ENCODE measurements at regions not wholly inside any gene's neighbourhood (a gene's known extent, or its start where the extent isn't known, plus 50 kb on each side); places are given as distances from the start of the nearest gene placed in this dataset.

GRCh38 chr2:10985901-10986535 is 74.3 kb downstream of the KCNF1 start:
- no peak for DNase-seq

DNA sequence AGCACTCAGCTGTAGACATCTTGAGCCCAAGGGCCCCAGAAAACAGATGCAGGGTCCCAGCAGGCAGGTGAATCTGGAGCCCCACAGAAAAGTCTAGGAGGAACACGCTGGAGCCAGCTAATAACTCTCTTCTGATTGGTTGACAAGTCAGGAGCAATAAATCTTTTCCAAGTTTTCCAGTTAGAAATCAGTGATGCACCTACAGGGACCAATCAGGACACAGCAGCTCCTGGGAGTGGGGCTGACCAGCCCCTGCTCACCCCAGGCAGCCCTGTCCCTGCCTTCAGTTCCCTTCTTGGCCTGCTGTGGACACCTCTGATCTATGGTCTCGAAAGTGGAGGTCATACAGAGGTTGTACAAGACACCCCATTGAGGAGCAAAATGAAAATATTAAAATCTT is 75.7 kb downstream of the KCNF1 start:
- no peak for DNase-seq

- DNase-seq, result no peak
Observed at GRCh38 chr2:10987861-10988260, 76.1 kb downstream of the KCNF1 start.

DNA sequence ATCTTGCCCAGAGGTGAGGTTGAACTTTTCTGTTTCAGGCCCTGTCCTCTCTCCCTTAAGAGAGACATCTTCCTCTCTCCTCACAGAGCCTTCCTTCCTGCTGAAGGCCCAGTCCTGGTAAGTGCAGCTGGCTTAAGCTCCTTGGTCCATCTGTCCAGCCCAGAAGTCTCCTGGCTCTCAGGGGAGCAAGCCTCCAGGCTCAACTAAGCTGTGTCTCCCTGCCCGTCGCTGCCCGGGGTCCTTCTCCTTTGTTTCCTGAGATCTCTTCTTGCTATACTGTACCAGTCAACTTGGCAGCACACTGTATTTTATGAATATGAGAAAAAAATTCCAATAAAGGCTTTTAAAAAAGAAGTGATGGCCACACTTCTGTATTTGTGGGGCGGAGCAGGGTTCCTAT is 77.4 kb downstream of the KCNF1 start:
- no peak for DNase-seq

GRCh38 chr2:10989782-10990181 is 78.0 kb downstream of the KCNF1 start:
- no peak for DNase-seq

DNA sequence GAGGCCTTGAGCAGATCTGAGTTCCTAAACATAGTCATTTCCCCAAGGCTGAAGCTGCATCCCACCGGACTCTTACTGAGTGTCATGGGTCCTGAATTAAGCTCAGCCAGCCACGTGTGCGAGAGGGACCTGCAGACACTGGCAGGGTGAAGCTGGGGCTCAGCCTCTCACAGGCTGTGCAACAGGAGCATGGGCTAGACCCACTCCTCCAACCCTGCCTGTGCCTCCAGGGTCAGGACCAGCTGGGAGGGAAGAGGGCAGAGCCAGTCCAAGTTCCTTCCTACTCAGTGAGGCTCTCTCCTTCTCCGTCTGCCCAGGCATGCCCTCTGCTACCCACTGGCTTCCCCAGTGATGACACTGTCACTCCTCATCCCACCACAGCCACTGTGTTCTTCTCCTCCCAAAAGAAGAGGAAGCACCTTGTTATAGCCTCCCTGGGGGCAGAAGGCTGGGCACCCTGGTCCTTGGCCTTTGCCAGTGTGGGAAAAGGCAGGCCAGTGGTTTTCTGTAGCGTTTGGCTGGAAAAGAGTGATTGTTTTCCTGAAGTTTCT is 78.9 kb downstream of the KCNF1 start:
- no peak for DNase-seq

GRCh38 chr2:10992023-10992791 is 80.5 kb downstream of the KCNF1 start:
- DNase-seq, result no peak

GRCh38 chr2:10993001-10993481 is 81.3 kb downstream of the KCNF1 start:
- peak in 1 of 3 experiments; percentile 26 for DNase-seq

GRCh38 chr2:10995366-10995970 is 83.7 kb downstream of the KCNF1 start:
- no peak for DNase-seq

GRCh38 chr2:11004199-11004598 is 92.5 kb downstream of the KCNF1 start:
- peak in 1 of 3 experiments; percentile 33 for DNase-seq

DNA sequence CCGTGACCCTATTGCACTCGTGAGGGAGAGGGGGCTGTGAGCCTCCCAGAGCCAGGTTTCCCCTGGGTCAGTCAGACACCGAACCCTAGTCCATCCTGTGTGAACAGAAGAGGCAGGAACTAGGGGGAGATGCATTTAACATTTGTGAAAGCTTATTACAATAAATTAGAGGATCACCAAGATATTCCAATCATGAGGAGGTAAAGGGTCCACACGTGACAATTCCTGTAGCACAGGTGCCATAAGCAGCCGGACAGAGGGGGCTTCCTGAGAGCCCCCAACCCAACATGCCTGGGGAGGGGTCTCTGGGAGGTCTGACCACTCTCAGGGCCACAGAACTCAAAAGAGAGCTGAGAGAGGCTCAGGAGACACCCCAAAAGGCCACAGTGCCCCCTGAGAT is 93.3 kb downstream of the KCNF1 start:
- DNase-seq, result no peak

GRCh38 chr2:11006191-11006590 is 94.5 kb downstream of the KCNF1 start:
- no peak for DNase-seq

DNA sequence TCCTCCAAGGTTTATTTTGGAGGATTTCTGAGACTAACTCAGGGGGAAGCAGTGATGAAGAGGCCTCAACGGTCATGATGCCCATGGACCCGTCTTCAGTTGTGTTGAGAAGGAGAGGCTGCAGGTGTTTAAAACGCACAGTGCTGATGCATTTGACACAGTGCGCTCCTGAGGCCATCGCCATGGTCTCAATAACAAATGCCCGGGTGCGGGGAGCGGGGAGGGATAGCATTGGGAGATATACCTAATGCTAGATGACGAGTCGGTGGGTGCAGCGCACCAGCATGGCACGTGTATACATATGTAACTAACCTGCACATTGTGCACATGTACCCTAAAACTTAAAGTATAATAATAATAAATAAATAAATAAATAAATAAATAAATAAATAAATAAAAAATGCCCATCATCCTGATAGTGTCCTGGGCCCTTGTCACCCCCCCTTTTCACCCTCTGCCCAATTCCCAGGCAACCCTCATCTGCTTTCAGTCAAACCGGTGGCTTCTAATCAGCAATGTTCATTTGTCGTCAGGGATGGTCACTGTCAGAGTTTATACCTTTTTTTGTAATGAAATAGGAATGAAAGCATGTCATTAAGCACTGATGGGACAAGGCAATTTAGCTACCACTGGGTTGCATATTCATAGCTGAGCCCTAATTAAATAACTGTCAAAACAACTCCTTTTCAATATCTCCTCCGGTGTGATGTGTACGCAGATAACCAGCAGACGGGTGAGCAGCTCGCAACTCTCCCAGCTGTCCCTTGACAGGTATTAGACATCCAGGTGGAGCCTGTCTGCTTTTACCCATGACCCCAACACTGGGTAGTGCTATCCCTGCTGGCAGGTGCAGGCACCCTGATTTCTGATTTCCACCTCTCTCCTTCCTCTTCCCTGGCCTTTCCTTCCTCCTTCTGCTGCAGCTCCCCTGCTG is 95.9 kb downstream of the KCNF1 start:
- DNase-seq, result peak in 2 of 3 experiments; percentile 21 to 60

DNA sequence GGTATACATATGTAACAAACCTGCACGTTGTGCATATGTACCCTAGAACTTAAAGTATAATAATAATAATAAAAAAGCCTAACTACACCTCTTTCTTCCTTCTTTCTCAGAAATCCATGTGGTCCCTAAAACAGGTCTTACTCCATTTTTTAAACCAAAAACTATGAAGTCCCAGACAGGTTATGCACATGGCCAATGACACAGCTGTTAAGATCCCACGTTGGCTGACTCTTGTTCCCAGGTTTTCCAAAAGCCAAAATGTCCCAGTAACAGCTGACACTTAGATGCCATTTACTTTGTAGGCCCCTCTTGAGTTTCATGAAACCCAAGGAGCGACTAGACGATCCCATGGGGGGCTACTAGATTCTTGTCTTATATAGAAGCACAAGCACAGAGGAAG is 97.0 kb downstream of the KCNF1 start:
- DNase-seq, result no peak

DNA sequence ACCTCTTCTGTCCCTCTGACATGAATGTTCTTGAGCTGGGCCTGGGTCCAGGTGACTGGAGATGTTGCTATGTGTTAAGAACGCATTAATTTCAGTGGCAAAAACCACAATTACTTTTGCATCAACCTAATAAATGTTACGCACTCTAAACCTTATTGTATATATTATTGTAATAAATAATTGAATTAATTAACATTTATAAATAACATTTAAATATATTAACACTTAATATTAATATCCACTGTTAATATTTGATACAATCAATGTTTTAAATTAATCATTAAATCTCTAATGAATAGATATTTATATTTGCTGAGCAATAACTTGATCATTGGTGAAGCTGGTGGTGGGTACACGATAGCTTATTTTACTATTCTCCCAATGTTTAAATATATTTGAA is 97.4 kb downstream of the KCNF1 start:
- no peak for DNase-seq

DNA sequence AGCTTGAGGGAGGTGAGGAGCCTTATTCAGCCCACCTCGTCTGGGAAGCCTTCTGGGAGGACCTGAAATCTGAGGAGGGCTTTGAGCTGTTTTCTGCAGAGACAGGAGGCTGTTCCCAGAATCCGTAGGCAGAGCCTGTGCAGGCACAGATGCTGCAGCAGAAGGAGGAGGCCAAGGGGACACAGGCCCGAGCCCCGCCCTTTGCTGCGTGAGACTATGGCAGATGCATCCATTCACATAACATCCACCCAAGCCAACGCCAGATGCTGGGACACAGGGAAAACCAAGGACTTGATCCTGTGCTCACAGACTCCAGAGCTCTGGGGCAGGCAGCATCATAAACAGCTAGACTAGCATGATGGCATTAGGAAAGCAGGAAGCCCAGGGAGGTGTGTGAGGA is 98.2 kb downstream of the KCNF1 start:
- no peak for DNase-seq

GRCh38 chr2:11011359-11011758 is 99.6 kb downstream of the KCNF1 start:
- no peak for DNase-seq

DNA sequence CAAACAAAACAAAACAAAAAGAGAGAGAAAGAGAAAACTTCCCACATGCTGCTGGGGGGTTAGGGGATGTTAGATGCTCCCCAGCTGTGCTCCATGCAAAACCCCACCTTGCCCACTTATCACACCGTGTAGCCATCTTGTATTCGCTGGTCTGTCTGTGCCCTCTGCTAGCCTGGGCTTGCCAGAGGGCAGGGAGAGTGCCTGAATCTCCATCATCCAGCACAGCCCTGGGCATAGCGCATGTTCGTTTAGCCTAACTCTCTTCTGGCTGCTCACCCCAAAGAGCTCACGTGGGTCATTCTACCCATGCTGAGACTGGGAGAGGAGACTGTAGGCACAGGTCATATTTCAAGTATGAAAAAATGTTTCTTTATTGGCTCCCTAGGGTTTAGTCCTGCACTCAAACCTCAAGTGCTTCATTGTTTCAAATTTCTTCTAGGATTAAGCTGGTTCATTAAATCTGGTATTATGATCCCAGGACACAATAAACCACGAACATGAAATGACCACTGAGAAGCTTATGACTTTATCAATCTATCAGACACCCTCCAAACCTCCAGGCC is 100.5 kb downstream of the KCNF1 start:
- peak in 1 of 3 experiments; percentile 86 for DNase-seq

GRCh38 chr2:11013196-11013595 is 101.5 kb downstream of the KCNF1 start:
- DNase-seq, result no peak

DNA sequence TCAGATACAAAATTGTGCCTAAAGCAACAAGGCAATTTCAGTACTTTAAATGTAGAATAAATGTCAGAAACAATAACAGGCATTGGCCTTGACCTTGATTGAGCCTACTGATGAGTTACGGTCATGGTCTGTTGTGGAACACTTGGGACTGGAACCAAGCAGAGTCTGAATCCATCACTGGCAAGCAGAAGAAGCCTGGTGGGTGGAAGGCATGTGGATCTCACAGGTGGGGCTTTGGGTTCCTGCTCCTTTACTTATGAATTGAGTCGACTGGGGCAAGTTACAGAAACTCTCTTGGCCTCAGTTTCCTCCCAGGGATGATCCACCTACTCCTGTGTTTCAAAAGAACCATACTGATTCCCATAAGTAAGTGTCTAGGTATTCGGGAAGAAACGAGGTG is 102.3 kb downstream of the KCNF1 start:
- no peak for DNase-seq

- no peak for DNase-seq
Observed at GRCh38 chr2:11016735-11017388, 105.1 kb downstream of the KCNF1 start.

GRCh38 chr2:11017921-11018320 is 106.2 kb downstream of the KCNF1 start:
- DNase-seq, result no peak
